Neutrophil (primary cell): ENCODE measurements at regions not wholly inside any gene's neighbourhood (a gene's known extent, or its start where the extent isn't known, plus 50 kb on each side); places are given as distances from the start of the nearest gene placed in this dataset.
"Not testable (repeated sequence)": the region's sequence is repeated elsewhere in the genome, so short reads cannot be mapped to it uniquely, and the experiment has no call there.

Source experiments
- H3K27ac ChIP-seq: fragments of 200-600 bp; sonication (generic); 2 replicates; pipeline ENCODE4 v1.5.1; 2016; ENCODE audit warnings: mild to moderate bottlenecking, moderate library complexity
- H3K27me3 ChIP-seq: fragments of 200-600 bp; sonication (generic); 2 replicates; pipeline ENCODE4 v1.6.0; 2016; ENCODE audit warnings: mild to moderate bottlenecking
- H3K36me3 ChIP-seq: fragments of 200-600 bp; sonication (generic); 2 replicates; pipeline ENCODE4 v1.5.1; 2017
- H3K4me1 ChIP-seq, 2 experiments: fragments of 200-600 bp in 1 of 2; sonication (generic) in 1 of 2; 1 replicate in 1 of 2; 2 replicates in 1 of 2; pipeline versions ENCODE4 v1.5.1 to v1.6.1; 2013 to 2016; ENCODE audit warnings: low read depth in 1 of 2, low read length in 1 of 2, mild to moderate bottlenecking in 1 of 2, moderate library complexity in 1 of 2; ENCODE audit not compliant: control insufficient read depth in 1 of 2, insufficient read depth in 1 of 2
- H3K4me3 ChIP-seq, 2 experiments: fragments of 200-600 bp in 1 of 2; sonication (generic) in 1 of 2; 1 replicate in 1 of 2; 2 replicates in 1 of 2; pipeline ENCODE4 v1.5.1; 2013 to 2016; ENCODE audit warnings: low read depth in 1 of 2, low read length in 1 of 2, mild to moderate bottlenecking in 1 of 2, moderate library complexity in 1 of 2
- H3K9me3 ChIP-seq: fragments of 200-600 bp; sonication (generic); 2 replicates; pipeline ENCODE4 v1.5.1; 2016
- TF ChIP-seq, protein P1 (sequence below): fragments of 200-600 bp; sonication (generic); IDR thresholded peaks from 2 replicates; pipeline ENCODE4 v1.5.1; 2016; ENCODE audit warnings: antibody characterized with exemption

DNA sequence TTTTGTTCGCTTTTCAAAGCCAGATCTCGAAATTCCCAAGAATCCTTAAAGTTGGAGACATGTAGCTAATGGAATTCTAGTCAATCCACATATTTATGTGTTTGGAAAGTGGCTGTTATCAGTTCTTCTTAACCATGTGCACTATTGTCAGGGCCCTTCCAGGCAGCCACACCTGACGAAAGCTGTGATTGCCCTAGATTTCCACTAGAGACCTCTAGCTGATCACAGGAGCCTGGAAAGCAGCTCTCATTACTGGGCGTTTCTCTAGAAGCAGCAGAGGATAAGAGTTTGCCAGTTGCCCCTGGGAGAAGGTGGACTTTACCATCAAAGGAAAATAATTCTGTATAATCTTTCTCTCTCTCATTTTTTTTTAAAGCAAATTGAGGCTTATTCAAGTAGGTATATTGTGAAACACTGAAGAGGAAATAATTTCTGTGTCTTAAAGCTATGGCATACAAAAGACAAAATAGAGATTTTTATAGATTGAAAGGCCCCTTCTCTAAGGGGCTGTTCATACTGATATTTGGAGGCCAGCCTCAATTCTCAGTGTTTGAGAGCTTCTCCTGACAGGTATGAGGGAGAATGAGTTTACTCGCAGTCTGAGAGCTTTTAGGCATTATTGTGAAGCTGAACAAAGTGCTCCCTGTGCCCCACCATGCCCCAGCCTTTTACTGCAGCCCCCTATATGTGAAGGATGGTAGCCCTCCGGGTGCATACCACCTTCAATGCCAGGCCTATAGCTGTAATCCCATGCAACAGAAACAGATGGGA, 405.4 kb upstream of the ACTBL2 start:
- Histone ChIP-seq H3K4me1 (no peaks in the 10 kb centered on the region), H3K9me3 (no peaks in the 10 kb centered on the region), H3K27me3 (no peaks in the 10 kb centered on the region), H3K4me3 (no peak overlapping the region), H3K36me3 (no peaks in the 10 kb centered on the region), H3K27ac (no peak overlapping the region)
- TF ChIP-seq, protein P1, sequence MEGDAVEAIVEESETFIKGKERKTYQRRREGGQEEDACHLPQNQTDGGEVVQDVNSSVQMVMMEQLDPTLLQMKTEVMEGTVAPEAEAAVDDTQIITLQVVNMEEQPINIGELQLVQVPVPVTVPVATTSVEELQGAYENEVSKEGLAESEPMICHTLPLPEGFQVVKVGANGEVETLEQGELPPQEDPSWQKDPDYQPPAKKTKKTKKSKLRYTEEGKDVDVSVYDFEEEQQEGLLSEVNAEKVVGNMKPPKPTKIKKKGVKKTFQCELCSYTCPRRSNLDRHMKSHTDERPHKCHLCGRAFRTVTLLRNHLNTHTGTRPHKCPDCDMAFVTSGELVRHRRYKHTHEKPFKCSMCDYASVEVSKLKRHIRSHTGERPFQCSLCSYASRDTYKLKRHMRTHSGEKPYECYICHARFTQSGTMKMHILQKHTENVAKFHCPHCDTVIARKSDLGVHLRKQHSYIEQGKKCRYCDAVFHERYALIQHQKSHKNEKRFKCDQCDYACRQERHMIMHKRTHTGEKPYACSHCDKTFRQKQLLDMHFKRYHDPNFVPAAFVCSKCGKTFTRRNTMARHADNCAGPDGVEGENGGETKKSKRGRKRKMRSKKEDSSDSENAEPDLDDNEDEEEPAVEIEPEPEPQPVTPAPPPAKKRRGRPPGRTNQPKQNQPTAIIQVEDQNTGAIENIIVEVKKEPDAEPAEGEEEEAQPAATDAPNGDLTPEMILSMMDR: no peak

DNA sequence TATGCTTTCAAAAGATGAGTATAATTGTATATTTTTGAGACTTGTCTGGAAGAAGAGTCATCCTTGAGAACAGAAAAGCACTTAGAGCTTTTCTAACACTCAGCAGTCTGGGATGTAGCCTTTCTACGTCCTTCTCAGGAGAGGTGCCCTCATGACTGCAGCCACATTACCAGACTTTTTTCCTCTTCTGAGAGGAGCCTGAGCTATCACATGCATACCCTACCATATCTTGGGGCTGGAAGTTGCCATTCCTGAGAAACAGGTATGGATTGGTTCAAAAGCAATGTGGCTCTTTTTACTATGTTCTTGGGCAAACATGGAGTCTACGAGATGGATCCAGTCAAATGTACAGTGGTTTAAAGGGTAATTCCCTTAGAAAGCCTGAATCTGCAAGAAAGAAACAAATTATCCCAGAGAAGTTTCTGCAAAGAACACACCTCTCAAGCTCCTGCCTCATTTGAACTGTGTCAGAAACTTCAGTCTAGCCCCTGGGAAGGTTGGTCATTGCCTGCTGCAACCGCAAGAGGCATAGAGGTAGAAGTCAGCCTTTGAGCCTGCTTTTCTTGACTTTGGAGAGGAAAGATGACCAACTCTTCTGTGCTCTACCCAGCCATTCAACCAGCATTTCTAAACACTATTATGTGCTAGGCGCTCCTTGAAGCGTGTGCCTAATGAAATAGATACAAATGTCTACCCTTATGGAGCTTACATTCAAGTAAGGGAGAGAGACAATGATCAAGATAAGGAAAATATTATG, 401.9 kb upstream of the ACTBL2 start:
- TF ChIP-seq, protein P1: no peak
- Histone ChIP-seq H3K27ac (no peak overlapping the region), H3K27me3 (no peaks in the 10 kb centered on the region), H3K36me3 (no peaks in the 10 kb centered on the region), H3K9me3 (no peaks in the 10 kb centered on the region), H3K4me3 (no peak overlapping the region), H3K4me1 (no peaks in the 10 kb centered on the region)

DNA sequence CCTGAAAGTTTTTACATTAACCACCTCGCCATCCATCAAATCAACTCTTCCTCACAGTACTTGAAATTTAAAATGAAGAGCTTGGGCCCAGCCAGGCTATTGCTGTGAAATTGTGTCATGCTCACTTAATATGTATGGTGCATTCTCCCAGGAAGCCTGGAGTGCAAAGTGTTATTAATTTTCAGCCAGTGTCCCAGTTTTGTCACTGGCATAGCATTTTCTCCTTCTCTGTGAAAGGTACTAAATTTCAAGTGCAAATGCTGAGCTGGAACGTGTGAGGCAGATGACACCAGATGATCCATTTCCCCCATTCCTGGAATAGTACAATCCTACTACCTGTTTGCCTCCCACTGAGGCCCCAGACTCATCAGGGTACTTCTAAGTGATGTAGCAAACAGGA, 397.6 kb upstream of the ACTBL2 start:
- Histone ChIP-seq H3K27ac (no peak overlapping the region), H3K4me3 (no peak overlapping the region), H3K27me3 (no peaks in the 10 kb centered on the region), H3K4me1 (no peaks in the 10 kb centered on the region), H3K36me3 (no peaks in the 10 kb centered on the region), H3K9me3 (no peaks in the 10 kb centered on the region)
- TF ChIP-seq, protein P1: no peak

- Histone ChIP-seq H3K27ac (no peak overlapping the region), H3K27me3 (no peaks in the 10 kb centered on the region), H3K36me3 (no peaks in the 10 kb centered on the region), H3K4me1 (no peaks in the 10 kb centered on the region), H3K4me3 (no peak overlapping the region), H3K9me3 (no peaks in the 10 kb centered on the region)
- TF ChIP-seq, protein P1: no peak
These were observed 395.7 kb upstream of the ACTBL2 start for GRCh38 chr5:57878301-57878722.

GRCh38 chr5:57871496-57871895, 388.9 kb upstream of the ACTBL2 start:
- H3K27ac ChIP-seq: no peak overlapping the region
- H3K9me3 ChIP-seq: no peaks in the 10 kb centered on the region
- H3K36me3 ChIP-seq: no peaks in the 10 kb centered on the region
- H3K4me3 ChIP-seq: no peak overlapping the region
- no peaks in the 10 kb centered on the region for H3K27me3 ChIP-seq
- no peaks in the 10 kb centered on the region for H3K4me1 ChIP-seq
- TF ChIP-seq, protein P1: no peak

DNA sequence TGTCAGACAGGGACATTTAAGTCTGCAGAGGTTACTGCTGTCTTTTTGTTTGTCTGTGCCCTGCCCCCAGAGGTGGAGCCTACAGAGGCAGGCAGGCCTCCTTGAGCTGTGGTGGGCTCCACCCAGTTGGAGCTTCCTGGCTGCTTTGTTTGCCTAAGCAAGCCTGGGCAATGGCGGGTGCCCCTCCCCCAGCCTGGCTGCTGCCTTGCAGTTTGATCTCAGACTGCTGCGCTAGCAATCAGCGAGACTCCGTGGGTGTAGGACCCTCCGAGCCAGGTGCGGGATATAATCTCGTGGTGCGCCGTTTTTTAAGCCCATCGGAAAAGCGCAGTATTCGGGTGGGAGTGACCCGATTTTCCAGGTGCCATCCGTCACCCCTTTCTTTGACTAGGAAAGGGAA, 387.7 kb upstream of the ACTBL2 start:
- not testable (repeated sequence) for H3K9me3 ChIP-seq, H3K4me1 ChIP-seq, H3K27ac ChIP-seq, H3K36me3 ChIP-seq, H3K27me3 ChIP-seq, H3K4me3 ChIP-seq
